ENCODE measurements at regions not wholly inside any gene's neighbourhood (a gene's known extent, or its start where the extent isn't known, plus 50 kb on each side); places are given as distances from the start of the nearest gene placed in this dataset.
"Not testable (repeated sequence)": the region's sequence is repeated elsewhere in the genome, so short reads cannot be mapped to it uniquely, and the experiment has no call there.

DNA sequence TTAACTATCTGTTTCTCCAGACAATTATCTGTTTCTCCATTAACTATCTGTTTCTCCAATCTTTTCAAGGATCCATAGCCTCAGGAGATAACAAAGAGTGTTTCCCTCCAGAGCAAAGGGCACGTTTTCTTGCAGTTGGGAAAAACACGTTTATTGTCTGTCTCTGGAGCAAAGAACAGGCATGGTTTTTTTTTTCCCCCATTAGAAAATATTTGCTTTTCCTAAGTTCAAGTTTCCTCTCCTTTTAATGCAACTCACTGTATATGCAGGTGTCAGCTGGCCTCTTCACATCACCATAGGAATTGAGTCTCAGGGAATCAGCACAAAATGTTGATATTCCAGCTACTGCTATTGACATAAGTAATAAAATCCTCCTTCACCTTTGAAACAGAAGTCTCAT is 984.4 kb downstream of the RAB28 start:
- ATAC-seq = no peak
- Mint-ChIP-seq H3K27me3 (no peaks in the 10 kb centered on the region), H3K9me3 (peaks cover 0 to 19% of the 10 kb centered on the region in 2 donors), H3K27ac (no peak overlapping the region), H3K4me1 (no peaks in the 10 kb centered on the region), H3K4me3 (no peak overlapping the region)
- DNase-seq = no peak

DNA sequence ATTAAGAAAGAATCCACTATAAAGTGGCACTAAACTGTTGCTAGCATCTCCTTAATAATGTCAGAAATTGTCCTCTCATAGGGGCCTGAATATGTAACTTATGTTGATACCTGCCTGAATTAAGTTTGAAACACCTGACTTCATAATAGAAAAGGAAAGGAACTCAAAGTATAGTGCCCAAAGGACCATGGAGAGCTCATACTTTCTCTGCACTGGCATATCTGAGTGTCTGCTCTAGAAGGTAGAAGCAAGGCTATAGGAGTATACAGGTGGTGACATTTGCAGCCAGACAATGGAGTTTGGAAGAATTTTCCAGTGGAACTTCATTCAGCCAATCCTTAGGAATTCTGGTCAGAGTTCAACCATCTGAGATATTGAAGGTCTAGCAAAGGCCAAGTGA is 988.9 kb downstream of the RAB28 start:
- DNase-seq (no peak), ATAC-seq (no peak)
- H3K4me3 Mint-ChIP-seq = no peak overlapping the region
- H3K27me3 Mint-ChIP-seq = no peaks in the 10 kb centered on the region
- H3K27ac Mint-ChIP-seq = no peak overlapping the region
- no peaks in the 10 kb centered on the region for H3K4me1 Mint-ChIP-seq
- H3K9me3 Mint-ChIP-seq = peaks cover 8 to 23% of the 10 kb centered on the region in 2 donors

- no peak for ATAC-seq
- H3K9me3 Mint-ChIP-seq = peaks cover 16 to 27% of the 10 kb centered on the region in 2 donors
These were observed 991.3 kb downstream of the RAB28 start for GRCh38 chr4:12492730-12493393.

DNA sequence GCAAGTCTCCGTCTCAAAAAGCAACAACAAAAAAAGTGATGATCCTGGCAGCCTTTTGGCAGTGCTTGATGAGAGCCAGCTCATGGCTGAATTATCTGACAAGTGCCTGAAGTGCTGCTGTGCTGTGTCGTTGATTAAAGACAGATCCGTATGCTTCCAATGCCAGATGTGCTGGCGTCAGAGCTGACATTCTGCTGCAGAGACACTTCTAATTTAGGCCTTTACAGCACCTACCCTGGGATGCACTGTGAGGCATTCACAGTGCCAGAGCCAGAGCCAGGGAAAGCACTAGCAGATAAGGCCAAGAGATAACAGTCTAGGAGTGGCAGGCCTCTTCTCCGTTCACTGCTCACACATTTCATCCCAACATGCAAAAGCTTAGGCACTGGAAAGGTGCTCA is 995.5 kb downstream of the RAB28 start:
- no peaks in the 10 kb centered on the region for H3K27me3 Mint-ChIP-seq
- H3K4me3 Mint-ChIP-seq = no peak overlapping the region
- ATAC-seq (no peak), DNase-seq (no peak)
- H3K4me1 Mint-ChIP-seq = no peaks in the 10 kb centered on the region
- H3K27ac Mint-ChIP-seq = no peak overlapping the region
- H3K9me3 Mint-ChIP-seq = peaks cover 24 to 29% of the 10 kb centered on the region in 2 donors

More at GRCh38 chr4:12492730-12493393, 991.3 kb downstream of the RAB28 start:
- H3K4me3 Mint-ChIP-seq = no peak overlapping the region
- H3K27ac Mint-ChIP-seq = no peak overlapping the region
- no peak for DNase-seq
- no peaks in the 10 kb centered on the region for H3K27me3 Mint-ChIP-seq
- H3K4me1 Mint-ChIP-seq = no peaks in the 10 kb centered on the region

GRCh38 chr4:12487000-12487399 is 997.1 kb downstream of the RAB28 start:
- Mint-ChIP-seq H3K4me1 (no peaks in the 10 kb centered on the region), H3K27ac (no peak overlapping the region), H3K9me3 (peaks cover 23 to 30% of the 10 kb centered on the region in 2 donors), H3K4me3 (no peak overlapping the region), H3K27me3 (no peaks in the 10 kb centered on the region)
- DNase-seq = no peak
- no peak for ATAC-seq

DNA sequence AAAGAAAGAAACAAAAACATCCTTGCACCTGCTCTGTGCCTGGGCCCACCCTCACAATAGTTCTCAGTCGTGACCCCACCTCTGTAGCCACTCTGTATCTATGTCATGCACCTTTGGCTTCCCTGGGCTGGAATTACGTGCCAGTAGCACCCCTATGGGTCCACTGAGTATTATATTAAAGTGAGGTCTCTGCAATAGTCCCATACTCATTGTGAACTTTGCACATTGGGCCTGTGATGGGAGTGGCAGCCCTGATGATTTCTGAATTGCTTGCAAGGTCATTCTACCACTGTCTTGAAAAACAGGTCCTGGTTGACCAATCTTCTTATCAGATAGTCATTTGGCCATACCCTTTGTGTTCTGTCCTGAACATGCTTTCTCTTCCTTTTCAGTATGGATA is 1012.1 kb downstream of the RAB28 start:
- H3K9me3 Mint-ChIP-seq = peaks cover 0 to 16% of the 10 kb centered on the region in 2 donors
- ATAC-seq (no peak), DNase-seq (no peak)
- H3K27ac Mint-ChIP-seq = no peak overlapping the region
- H3K27me3 Mint-ChIP-seq = no peaks in the 10 kb centered on the region
- H3K4me1 Mint-ChIP-seq = no peaks in the 10 kb centered on the region
- H3K4me3 Mint-ChIP-seq = no peak overlapping the region

DNA sequence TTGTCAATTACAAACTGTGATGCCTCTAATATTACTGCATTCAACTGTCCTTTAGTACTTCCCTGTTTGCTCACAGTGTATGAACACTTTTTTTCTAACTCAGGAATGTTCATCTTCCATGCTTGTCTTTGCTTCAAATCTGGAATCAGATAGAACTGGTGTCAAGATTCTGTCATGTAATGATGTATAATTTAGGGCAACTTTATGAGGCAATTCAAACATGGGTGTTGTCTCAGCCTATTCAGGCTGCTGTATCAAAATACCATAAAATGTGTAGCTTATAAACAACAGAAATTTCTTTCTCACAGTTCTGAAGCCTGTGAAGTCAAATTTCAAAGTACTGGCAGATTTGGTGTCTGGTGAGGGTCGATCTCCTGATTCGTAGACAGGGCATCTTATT is 1012.9 kb downstream of the RAB28 start:
- Mint-ChIP-seq H3K27me3 (no peaks in the 10 kb centered on the region), H3K4me1 (no peaks in the 10 kb centered on the region), H3K9me3 (peaks cover 0 to 16% of the 10 kb centered on the region in 2 donors), H3K4me3 (no peak overlapping the region), H3K27ac (no peak overlapping the region)
- DNase-seq (no peak), ATAC-seq (no peak)

GRCh38 chr4:12461576-12461975 is 1022.6 kb downstream of the RAB28 start:
- not testable (repeated sequence) for H3K4me3 Mint-ChIP-seq, ATAC-seq, H3K4me1 Mint-ChIP-seq, H3K27me3 Mint-ChIP-seq, DNase-seq, H3K27ac Mint-ChIP-seq
- H3K9me3 Mint-ChIP-seq = peaks cover 19 to 32% of the 10 kb centered on the region in 2 donors

DNA sequence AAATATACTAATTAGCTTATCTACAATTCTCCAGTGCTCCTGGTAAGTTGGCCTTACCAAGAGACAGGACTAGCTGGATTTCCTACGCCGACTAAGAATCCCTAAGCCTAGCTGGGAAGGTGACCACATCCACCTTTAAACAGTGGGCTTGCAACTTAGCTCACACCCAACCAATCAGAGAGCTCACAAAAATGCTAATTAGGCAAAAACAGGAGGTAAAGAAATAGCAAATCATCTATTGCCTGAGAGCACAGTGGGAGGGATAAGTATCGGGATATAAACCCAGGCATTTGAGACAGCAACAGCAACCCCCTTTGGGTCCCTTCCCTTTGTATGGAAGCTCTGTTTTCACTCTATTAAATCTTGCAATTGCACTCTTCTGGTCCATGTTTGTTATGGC is 1025.0 kb downstream of the RAB28 start:
- no peaks in the 10 kb centered on the region for H3K27me3 Mint-ChIP-seq
- H3K4me3 Mint-ChIP-seq = no peak overlapping the region
- ATAC-seq (no peak), DNase-seq (no peak)
- no peaks in the 10 kb centered on the region for H3K4me1 Mint-ChIP-seq
- H3K27ac Mint-ChIP-seq = no peak overlapping the region
- H3K9me3 Mint-ChIP-seq = peaks cover 14 to 37% of the 10 kb centered on the region in 2 donors

- ATAC-seq (no peak), DNase-seq (no peak)
- Mint-ChIP-seq H3K4me3 (no peak overlapping the region), H3K27me3 (no peaks in the 10 kb centered on the region), H3K27ac (no peak overlapping the region), H3K4me1 (no peaks in the 10 kb centered on the region), H3K9me3 (peaks cover 10 to 39% of the 10 kb centered on the region in 2 donors)
These were observed 1025.5 kb downstream of the RAB28 start for GRCh38 chr4:12458621-12459020.

DNA sequence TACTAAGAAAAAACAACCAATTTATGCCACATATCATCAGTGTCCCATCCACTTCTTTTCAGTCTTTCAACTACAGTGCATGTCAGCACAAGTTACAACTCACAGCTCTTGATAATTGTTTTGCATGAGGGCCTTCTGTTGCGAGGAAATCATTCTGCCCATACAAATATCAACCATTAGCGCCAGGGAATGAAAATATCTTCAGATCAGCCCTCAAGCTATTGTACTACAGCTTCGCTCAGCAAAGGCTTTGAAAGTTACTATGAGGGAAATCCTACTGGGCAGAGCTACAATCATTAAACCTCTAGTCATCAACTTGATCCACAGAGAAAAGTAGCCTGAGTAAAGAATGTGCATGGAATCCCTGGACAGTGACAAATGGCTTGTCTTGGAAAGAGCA is 1023.6 kb upstream of the HS3ST1 start:
- Mint-ChIP-seq H3K4me3 (no peak overlapping the region), H3K4me1 (no peaks in the 10 kb centered on the region), H3K27ac (no peak overlapping the region), H3K9me3 (peaks cover 19 to 45% of the 10 kb centered on the region in 2 donors), H3K27me3 (no peaks in the 10 kb centered on the region)
- no peak for DNase-seq
- ATAC-seq = no peak

- Mint-ChIP-seq H3K4me1 (no peaks in the 10 kb centered on the region), H3K9me3 (peaks cover 17 to 34% of the 10 kb centered on the region in 2 donors), H3K4me3 (no peak overlapping the region), H3K27ac (no peak overlapping the region), H3K27me3 (no peaks in the 10 kb centered on the region)
- no peak for ATAC-seq
- no peak for DNase-seq
These were observed 1018.8 kb upstream of the HS3ST1 start for GRCh38 chr4:12447451-12447850.

- peaks cover 14 to 30% of the 10 kb centered on the region in 2 donors for H3K9me3 Mint-ChIP-seq
- no peak for DNase-seq
- ATAC-seq = no peak
- H3K4me3 Mint-ChIP-seq = no peak overlapping the region
- H3K27me3 Mint-ChIP-seq = no peaks in the 10 kb centered on the region
- H3K27ac Mint-ChIP-seq = no peak overlapping the region
- no peaks in the 10 kb centered on the region for H3K4me1 Mint-ChIP-seq
These were observed 1018.0 kb upstream of the HS3ST1 start for GRCh38 chr4:12446657-12447185.

- no peak overlapping the region for H3K4me3 Mint-ChIP-seq
- H3K27ac Mint-ChIP-seq = no peak overlapping the region
- no peaks in the 10 kb centered on the region for H3K4me1 Mint-ChIP-seq
- ATAC-seq (no peak), DNase-seq (no peak)
- H3K27me3 Mint-ChIP-seq = no peaks in the 10 kb centered on the region
- peaks cover 13 to 26% of the 10 kb centered on the region in 2 donors for H3K9me3 Mint-ChIP-seq
These were observed 1017.6 kb upstream of the HS3ST1 start for GRCh38 chr4:12446256-12446655.

DNA sequence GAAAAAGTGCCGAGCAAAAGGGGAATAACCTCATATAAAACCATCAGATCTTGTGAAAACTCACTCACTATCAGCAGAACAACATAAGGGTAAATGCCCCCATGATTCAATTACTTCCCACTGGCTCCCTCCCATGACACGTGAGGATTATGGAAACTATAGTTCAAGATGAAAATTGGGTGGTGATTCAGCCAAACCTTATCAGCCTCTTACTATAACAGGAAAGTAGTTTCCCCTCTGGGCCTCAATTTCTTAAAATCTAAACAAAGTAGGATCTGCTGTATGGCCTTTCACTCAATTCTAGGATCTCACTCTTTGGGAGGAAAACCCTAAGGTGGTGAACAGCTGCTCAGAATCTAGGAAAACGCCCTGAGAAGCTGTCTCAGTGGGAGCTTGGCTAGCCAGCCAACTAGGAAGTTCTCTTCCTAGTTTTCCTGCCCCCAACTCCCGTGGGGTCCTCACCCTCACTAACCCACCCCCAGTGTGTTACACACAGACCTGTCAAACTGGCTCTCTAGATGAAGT is 1017.1 kb upstream of the HS3ST1 start:
- ATAC-seq = no peak
- Mint-ChIP-seq H3K27me3 (no peaks in the 10 kb centered on the region), H3K4me1 (no peaks in the 10 kb centered on the region), H3K9me3 (peaks cover 13 to 22% of the 10 kb centered on the region in 2 donors), H3K4me3 (no peak overlapping the region), H3K27ac (no peak overlapping the region)
- DNase-seq = no peak

DNA sequence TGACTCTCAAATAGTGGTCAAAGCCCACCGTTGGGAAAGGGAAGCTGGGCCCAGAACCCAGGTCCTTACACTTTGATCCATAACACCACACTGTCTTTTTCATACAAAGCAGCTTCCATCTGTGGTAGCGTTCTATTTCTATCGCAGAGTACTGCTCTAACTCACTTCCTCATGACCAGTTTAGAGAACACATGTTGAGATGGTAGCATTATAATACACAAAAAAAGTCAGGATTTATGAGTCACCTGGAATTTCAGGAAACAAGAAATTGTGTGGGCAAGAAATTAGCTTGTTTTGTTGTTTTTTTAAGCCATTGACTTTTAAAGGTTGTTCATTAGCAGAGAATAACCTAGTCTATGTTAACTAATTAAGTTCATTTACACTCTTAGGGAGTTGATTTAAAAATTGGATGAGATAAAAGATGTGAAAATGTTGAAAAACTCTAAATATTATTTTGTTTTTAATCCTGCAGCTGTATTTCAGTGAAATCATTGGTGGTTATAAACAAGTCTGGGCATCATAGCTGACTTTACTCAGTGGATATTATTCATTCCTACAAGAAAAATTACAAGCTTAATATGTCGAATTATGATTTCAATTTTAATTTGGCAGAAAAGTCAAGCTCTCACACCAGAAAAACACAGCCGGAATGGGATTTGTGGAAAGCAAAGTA is 1011.1 kb upstream of the HS3ST1 start:
- Mint-ChIP-seq H3K27me3 (no peaks in the 10 kb centered on the region), H3K9me3 (peaks cover 10 to 27% of the 10 kb centered on the region in 2 donors), H3K4me3 (no peak overlapping the region), H3K27ac (no peak overlapping the region), H3K4me1 (no peaks in the 10 kb centered on the region)
- no peak for DNase-seq
- ATAC-seq = no peak

Data from stimulated activated naive CD8-positive, alpha-beta T cell treated with anti-CD3 and anti-CD28 coated beads, Interleukin-15, amount 100 ng/mL, for 72 hours (primary cell).